ENCODE measurements at regions not wholly inside any gene's neighbourhood (a gene's known extent, or its start where the extent isn't known, plus 50 kb on each side); places are given as distances from the start of the nearest gene placed in this dataset.

GRCh38 chr4:19910861-19911525 lies 340.7 kb upstream of the SLIT2 start:
- TF ChIP-seq CTCF (IDR thresholded peaks at IDR 0.05) (no peak), POLR2A (IDR thresholded peaks at IDR 0.05) (no peak)

Data from heart left ventricle (tissue), 13 donors.